NT2/D1 (cell line): ENCODE measurements at regions not wholly inside any gene's neighbourhood (a gene's known extent, or its start where the extent isn't known, plus 50 kb on each side); places are given as distances from the start of the nearest gene placed in this dataset.

Experiments used
- SUZ12 ChIP-seq: IDR thresholded peaks from 2 replicates; pipeline ENCODE4 v1.6.1; 2011; ENCODE audit not compliant: insufficient read length, insufficient read depth; ENCODE audit errors: extremely low read depth
- ZNF274 ChIP-seq: IDR thresholded peaks from 2 replicates; pipeline ENCODE4 v1.6.1; 2011; ENCODE audit warnings: mild to moderate bottlenecking, low read depth, low read length

- TF ChIP-seq SUZ12 (no peak), ZNF274 (no peak)
These were observed 1777.1 kb downstream of the OLFM4 start for GRCh38 chr13:54805743-54806142.
